HUES64 (cell line): ENCODE measurements at regions not wholly inside any gene's neighbourhood (a gene's known extent, or its start where the extent isn't known, plus 50 kb on each side); places are given as distances from the start of the nearest gene placed in this dataset.

ENCODE experiments used
- H3K27ac ChIP-seq: 2 replicates; pipeline ENCODE4 v1.7.0; 2013; ENCODE audit warnings: low read depth, low read length, inconsistent platforms
- H3K27me3 ChIP-seq: 2 replicates; pipeline ENCODE4 v1.6.1; 2013; ENCODE audit warnings: mild to moderate bottlenecking, low read length; ENCODE audit not compliant: insufficient read depth
- H3K36me3 ChIP-seq: 2 replicates; pipeline ENCODE4 v1.6.1; 2013; ENCODE audit warnings: mild to moderate bottlenecking, low read length; ENCODE audit not compliant: insufficient read depth
- H3K4me1 ChIP-seq: 2 replicates; pipeline ENCODE4 v1.6.1; 2013; ENCODE audit warnings: mild to moderate bottlenecking, low read length, moderate library complexity; ENCODE audit not compliant: insufficient read depth
- H3K4me3 ChIP-seq: 2 replicates; pipeline ENCODE4 v1.5.1; 2013; ENCODE audit warnings: mild to moderate bottlenecking, low read length, moderate library complexity
- H3K9ac ChIP-seq: 2 replicates; pipeline ENCODE4 v1.6.1; 2013; ENCODE audit warnings: mild to moderate bottlenecking, low read depth, low read length
- H3K9me3 ChIP-seq: 2 replicates; pipeline ENCODE4 v1.6.1; 2013; ENCODE audit warnings: low read depth, low read length; ENCODE audit not compliant: insufficient read depth
- WGBS: fragments of 150-250, 120-280 bp; methylation state at CpG from one replicate; pipeline ENCODE4 v1.1.7; 2013; ENCODE audit warnings: missing lambda C conversion rate; 5-methylcytosine and 5-hydroxymethylcytosine counted together

DNA sequence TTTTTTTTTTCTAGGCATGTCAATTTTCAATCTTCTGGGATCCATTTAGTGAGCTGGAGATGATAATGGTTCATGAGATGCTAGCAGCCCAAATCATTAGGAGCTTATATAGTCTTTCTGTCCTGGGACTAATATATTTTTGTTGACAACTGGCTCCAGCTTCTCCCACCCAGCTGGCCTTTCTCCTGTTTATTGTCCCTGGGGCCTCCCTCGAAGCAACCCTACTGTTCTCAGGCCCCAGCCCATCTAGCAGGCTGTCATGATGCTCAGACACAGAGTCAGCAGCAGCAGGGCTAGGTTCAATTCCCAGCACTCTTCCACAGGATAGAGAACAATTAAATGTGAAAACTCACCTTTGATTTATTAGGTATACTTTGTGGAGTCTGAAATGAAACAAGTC lies 127.6 kb upstream of the MID1 start:
- Histone ChIP-seq H3K9me3 (no peaks in the 10 kb centered on the region), H3K36me3 (no peaks in the 10 kb centered on the region), H3K4me3 (no peak overlapping the region), H3K27me3 (no peaks in the 10 kb centered on the region), H3K9ac (no peak overlapping the region), H3K27ac (no peak overlapping the region), H3K4me1 (peaks cover 31% of the 10 kb centered on the region)
- WGBS: 41% methylated on average over 1 of the region's 1 CpG

DNA sequence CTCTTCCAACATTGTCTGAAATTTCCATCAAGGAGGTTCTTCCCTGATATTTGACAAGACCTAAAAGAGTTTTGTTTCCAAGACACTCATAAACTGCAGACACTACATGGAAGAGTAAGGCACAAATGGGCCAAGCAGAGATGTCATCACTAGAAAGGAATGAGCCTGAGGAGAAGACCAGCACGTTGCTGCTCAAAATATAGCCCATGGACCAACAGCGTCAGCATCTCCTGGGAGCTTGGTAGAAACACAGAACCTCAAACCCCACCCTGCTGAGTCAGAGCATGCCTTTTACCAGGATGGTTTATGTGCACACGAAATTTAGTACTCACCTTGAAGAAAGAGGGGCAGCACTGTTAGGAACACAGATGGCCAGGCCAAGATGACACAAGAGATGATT lies 128.7 kb upstream of the MID1 start:
- Histone ChIP-seq H3K36me3 (no peaks in the 10 kb centered on the region), H3K9ac (no peak overlapping the region), H3K27me3 (no peaks in the 10 kb centered on the region), H3K4me3 (no peak overlapping the region), H3K27ac (no peak overlapping the region), H3K9me3 (no peaks in the 10 kb centered on the region), H3K4me1 (peaks cover 29% of the 10 kb centered on the region)
- 82% methylated on average over 3 of the region's 3 CpGs for WGBS

DNA sequence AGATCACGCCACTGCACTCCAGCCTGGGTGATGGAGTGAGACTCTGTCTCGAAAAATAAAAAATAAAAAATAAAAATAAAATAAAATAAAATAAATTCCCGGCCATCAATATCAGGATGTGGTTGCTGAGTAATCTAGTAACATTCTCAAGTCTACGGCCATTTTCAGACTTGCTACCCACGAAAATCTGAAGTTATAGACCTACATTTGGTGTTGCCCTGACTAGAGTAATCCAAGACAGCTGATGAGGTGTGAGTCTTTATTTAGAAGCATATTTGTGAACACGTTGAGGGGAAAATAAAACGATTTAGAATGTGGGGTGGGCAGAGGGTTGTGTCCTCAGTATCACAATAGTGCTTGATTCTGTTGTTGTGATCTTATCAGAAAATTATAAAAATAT lies 130.2 kb upstream of the MID1 start:
- peaks cover 32% of the 10 kb centered on the region for H3K4me1 ChIP-seq
- no peak overlapping the region for H3K9ac ChIP-seq
- H3K4me3 ChIP-seq: no peak overlapping the region
- no peaks in the 10 kb centered on the region for H3K27me3 ChIP-seq
- WGBS: 95% methylated on average over 5 of the region's 7 CpGs
- H3K27ac ChIP-seq: no peak overlapping the region
- no peaks in the 10 kb centered on the region for H3K36me3 ChIP-seq
- no peaks in the 10 kb centered on the region for H3K9me3 ChIP-seq

DNA sequence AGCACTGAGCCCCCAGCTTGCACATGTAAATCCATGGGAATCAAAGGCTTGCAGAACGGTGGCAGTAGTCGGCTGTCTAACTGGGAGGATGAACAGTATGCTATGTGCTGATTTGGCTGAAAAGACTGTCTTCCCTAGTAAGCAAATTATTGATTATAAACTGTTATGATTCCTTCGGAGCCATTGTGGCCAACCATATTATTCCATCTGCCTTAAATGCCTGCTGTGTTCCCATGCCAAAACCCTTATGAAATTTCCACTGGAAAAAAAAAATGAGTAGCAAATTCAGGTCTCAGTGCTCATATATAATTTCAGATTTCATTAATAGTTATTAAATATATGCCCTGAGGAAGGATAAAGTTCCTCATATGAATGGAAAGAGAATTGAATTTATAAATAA lies 132.7 kb upstream of the MID1 start:
- no peak overlapping the region for H3K27ac ChIP-seq
- no peak overlapping the region for H3K9ac ChIP-seq
- 73% methylated on average over 3 of the region's 3 CpGs for WGBS
- H3K9me3 ChIP-seq: no peaks in the 10 kb centered on the region
- no peak overlapping the region for H3K4me3 ChIP-seq
- H3K36me3 ChIP-seq: no peaks in the 10 kb centered on the region
- H3K27me3 ChIP-seq: no peaks in the 10 kb centered on the region
- peaks cover 39% of the 10 kb centered on the region for H3K4me1 ChIP-seq

DNA sequence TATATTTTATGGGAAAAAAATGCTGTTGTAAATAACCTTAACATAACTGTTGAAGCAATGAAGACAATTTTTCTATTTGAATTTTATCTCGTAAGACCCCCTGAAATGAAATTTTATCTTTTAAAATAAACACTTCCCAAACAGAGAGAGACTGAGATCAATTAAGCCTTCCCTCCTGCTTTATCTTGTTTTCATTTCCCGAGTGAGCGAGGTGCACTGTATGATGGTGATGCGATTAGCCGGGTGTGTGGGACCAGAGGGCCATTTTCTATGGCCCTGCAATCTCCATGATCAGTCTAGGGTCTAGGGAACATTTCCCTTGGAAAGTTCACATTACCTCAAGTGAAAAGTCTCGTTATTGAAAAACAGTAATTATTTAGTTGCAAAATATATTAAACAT lies 134.1 kb upstream of the MID1 start:
- Histone ChIP-seq H3K4me3 (no peak overlapping the region), H3K4me1 (peaks cover 47% of the 10 kb centered on the region), H3K9ac (no peak overlapping the region), H3K36me3 (no peaks in the 10 kb centered on the region), H3K27ac (no peak overlapping the region; the same call in 1 of the 2 replicates), H3K27me3 (no peaks in the 10 kb centered on the region), H3K9me3 (no peaks in the 10 kb centered on the region)
- WGBS: 87% methylated on average over 5 of the region's 6 CpGs

DNA sequence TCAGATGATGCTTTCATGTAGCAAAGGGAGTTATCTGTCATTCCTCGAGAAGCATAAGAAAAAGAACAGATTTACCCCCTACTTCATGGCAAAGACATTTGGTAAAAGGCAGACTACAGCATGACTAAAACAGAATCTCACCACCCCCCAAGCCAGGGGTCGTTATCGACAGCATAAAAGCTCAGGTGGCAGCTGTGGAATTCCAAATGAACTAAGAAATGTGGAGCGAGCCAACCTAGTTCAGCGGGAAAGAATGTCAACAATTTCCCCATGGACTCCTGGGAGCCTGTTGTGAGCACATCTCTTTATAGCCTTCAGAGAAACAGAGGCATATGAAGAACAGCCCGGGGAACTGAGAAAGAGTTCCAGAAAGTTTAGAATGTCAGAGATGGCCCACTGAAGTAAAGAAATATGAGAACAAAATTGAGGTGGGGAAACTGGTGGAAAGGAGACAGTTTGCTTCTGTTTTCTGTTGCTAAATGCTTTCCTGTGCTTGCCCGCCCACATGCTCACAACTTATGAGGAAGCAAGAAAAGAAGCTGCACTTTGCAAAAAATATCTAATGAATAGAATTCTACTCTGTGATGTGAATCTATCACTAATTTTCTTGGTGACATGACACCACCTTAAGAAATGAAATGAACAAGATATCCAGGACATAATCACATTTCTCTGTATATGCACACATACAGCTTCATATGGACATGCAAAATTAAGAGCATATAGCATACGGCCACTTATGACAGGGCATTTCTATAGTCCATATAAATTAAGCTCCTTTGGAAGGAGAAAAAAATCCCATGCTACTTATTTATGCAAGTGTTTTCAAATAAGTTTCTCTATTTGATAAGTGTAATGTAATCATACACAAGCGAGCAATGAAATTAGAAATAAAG lies 135.3 kb upstream of the MID1 start:
- Histone ChIP-seq H3K4me1 (peaks cover 54% of the 10 kb centered on the region), H3K27ac (peak overlapping the region; percentile 72), H3K27me3 (no peaks in the 10 kb centered on the region), H3K9me3 (no peaks in the 10 kb centered on the region), H3K36me3 (no peaks in the 10 kb centered on the region), H3K9ac (peak overlapping the region; percentile 47), H3K4me3 (no peak overlapping the region)
- WGBS: 40% methylated on average over 9 of the region's 9 CpGs

DNA sequence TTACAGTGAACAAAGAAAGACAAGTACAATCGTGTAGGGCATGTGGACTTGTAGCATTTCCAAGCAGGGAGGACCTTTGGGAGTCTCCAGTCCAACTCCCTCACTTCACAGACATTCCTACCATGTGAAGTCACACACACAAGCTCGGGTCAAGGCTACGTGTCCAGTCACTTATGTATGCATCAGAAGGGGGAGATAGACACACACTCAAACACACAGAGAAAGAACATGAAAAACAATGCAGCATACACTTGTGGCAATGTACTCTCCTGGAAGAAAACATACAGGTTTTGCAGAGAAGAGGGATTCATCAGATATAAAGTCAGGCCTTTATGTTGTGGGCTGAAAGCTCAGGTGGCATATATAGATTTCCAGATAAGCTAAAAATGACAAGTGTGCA lies 136.1 kb upstream of the MID1 start:
- Histone ChIP-seq H3K4me3 (no peak overlapping the region), H3K36me3 (no peaks in the 10 kb centered on the region), H3K4me1 (peaks cover 54% of the 10 kb centered on the region), H3K27me3 (no peaks in the 10 kb centered on the region), H3K9me3 (no peaks in the 10 kb centered on the region), H3K27ac (no peak overlapping the region; the same call in 1 of the 2 replicates), H3K9ac (no peak overlapping the region; the same call in 1 of the 2 replicates)
- WGBS: 67% methylated on average over 3 of the region's 3 CpGs

DNA sequence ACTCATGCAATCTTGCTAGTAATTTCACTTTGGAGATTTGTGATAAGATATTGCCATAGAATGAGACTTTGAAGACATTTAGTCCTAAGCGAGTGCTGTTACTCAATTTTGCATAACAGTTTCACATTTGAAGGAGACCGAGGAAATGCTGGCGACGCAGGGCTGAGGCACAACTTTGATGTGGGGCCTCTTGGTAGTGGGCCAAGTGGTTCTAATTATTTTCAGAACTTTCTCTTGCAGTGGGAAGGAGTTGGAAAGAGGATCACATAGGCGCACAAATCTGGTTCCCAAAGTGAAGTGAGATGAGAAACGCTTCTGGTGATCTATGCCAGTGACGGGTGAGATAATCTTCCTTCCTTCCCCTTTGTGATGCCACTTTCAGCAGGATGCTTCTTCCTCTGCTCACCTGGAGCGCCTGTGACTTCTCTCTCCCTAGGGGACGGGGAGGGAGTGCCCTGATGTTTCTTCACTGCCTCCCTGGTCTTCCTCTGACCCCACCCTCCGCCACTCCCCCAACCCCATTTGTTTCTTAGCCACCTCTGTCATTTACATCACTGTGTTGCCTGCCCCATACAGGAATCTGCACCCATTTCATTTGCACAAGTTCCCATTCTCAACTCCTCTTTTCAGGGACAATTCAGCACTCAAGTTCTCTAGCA lies 138.9 kb upstream of the MID1 start:
- Histone ChIP-seq H3K27ac (peak overlapping the region; percentile 66; the same call in 1 of the 2 replicates), H3K9me3 (no peaks in the 10 kb centered on the region), H3K4me3 (peak overlapping the region; percentile 12; the same call in 1 of the 2 replicates), H3K36me3 (no peaks in the 10 kb centered on the region), H3K4me1 (peaks cover 42% of the 10 kb centered on the region), H3K27me3 (no peaks in the 10 kb centered on the region), H3K9ac (no peak overlapping the region)
- WGBS: 32% methylated on average over 9 of the region's 10 CpGs

DNA sequence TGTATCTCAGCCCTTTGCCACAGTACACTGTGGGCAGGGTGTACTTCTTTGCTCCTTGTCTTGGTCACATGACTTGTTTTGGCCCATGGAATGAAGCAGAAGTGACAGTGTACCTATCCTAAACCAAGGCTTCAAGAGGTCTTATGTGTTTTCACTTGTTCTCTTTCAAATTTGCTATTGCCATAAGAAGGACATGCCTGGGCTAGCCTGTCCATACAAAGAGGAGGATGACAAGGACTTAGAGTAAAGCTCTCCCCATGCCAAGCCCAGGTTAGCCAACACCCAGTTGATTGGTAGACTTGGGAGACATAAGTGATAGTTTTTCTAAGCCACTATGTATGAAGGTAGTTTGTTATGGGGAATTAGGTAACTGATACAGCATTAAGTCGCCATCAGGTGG lies 141.1 kb upstream of the MID1 start:
- Histone ChIP-seq H3K9me3 (no peaks in the 10 kb centered on the region), H3K4me3 (no peak overlapping the region), H3K36me3 (no peaks in the 10 kb centered on the region), H3K9ac (no peak overlapping the region), H3K27me3 (no peaks in the 10 kb centered on the region), H3K4me1 (peaks cover 21% of the 10 kb centered on the region), H3K27ac (no peak overlapping the region)
- WGBS: 100% methylated on average over 1 of the region's 1 CpG

DNA sequence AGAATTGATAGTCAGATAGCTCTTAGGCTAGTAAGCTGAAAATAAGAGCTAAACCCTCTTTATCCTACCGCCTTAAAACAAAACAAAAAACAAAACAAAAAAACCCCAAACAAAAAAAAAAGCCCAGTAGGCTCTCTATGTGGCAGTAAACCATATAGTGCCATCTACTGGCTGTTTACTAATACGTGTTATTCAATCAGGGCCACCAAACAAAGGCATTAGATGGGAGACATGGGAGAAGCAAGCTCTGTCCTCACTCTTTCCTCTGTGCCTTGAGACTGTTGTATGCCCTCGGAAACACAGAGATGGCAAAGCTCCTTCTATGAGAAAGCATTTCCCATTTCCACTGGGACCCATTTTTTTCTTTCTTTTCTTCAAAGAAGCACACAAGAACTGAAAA lies 148.8 kb upstream of the MID1 start:
- no peaks in the 10 kb centered on the region for H3K9me3 ChIP-seq
- peak overlapping the region; percentile 35; the same call in 1 of the 2 replicates for H3K4me3 ChIP-seq

More for the DNA sequence above, 148.8 kb upstream of the MID1 start:
- Histone ChIP-seq H3K36me3 (no peaks in the 10 kb centered on the region), H3K9ac (peak overlapping the region; percentile 29; the same call in 1 of the 2 replicates), H3K4me1 (peaks cover 20% of the 10 kb centered on the region; the same call in 1 of the 2 replicates), H3K27me3 (no peaks in the 10 kb centered on the region), H3K27ac (peak overlapping the region; percentile 75)
- 4% methylated on average over 2 of the region's 3 CpGs for WGBS
